GM10266 (cell line): ENCODE measurements at regions not wholly inside any gene's neighbourhood (a gene's known extent, or its start where the extent isn't known, plus 50 kb on each side); places are given as distances from the start of the nearest gene placed in this dataset.

Experiments used
- DNase-seq: peaks from one replicate; pipeline ENCODE4 v3.0.0; 2012; ENCODE audit errors: extremely low spot score
- CTCF ChIP-seq: IDR thresholded peaks from 2 replicates; pipeline ENCODE4 v1.5.1; 2012; ENCODE audit warnings: mild to moderate bottlenecking, low read depth; ENCODE audit not compliant: control insufficient read depth, insufficient read depth; ENCODE audit errors: missing control alignments

- no peak for DNase-seq
- no peak for TF ChIP-seq CTCF
Measured at GRCh38 chr3:25018909-25019308, 409.2 kb upstream of the RARB start.

- TF ChIP-seq CTCF: no peak
- DNase-seq: no peak
Measured at GRCh38 chr3:25019506-25019905, 408.6 kb upstream of the RARB start.

GRCh38 chr3:25021816-25022215, 406.2 kb upstream of the RARB start:
- no peak for DNase-seq
- TF ChIP-seq CTCF: no peak

- no peak for DNase-seq
- TF ChIP-seq CTCF: no peak
Measured at GRCh38 chr3:25023876-25024275, 404.2 kb upstream of the RARB start.

- DNase-seq: no peak
Measured at GRCh38 chr3:25025236-25025635, 402.8 kb upstream of the RARB start.

GRCh38 chr3:25027650-25028049, 400.4 kb upstream of the RARB start:
- no peak for DNase-seq
- no peak for TF ChIP-seq CTCF

More at GRCh38 chr3:25025236-25025635, 402.8 kb upstream of the RARB start:
- no peak for TF ChIP-seq CTCF

- no peak for TF ChIP-seq CTCF
- DNase-seq: no peak
Measured at GRCh38 chr3:25029820-25030219, 398.2 kb upstream of the RARB start.
